ENCODE measurements at regions not wholly inside any gene's neighbourhood (a gene's known extent, or its start where the extent isn't known, plus 50 kb on each side); places are given as distances from the start of the nearest gene placed in this dataset.

DNA sequence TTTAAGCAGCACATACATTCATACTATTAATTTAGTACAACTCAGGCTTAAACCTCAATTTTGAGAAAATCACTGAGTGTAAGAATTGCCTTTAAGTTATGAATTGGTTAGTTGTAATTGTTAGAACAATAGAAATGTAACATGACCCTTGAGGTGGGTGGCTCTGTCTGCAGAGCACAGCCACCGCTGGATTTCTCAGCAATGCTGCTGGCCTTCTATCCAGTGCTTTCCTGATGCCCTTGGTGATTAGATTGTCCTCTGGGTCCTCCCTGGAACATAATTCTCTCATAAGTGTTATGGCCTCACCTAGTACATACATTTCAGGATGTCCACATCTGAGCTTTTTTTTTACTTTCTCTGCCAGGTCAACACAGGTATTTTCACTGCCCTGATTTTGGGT, 213.2 kb downstream of the SLC7A11 start:
- TF ChIP-seq CTCF (conservative IDR thresholded peaks at IDR 0.05 in 1 of 2, IDR thresholded peaks at IDR 0.05 in 1 of 2; ENCODE audit: extremely low read depth in 1 of 2, insufficient read depth in 1 of 2, low read depth in 1 of 2, low read length in 2 of 2) (no peak), EZH2 (IDR thresholded peaks at IDR 0.05; ENCODE audit: borderline replicate concordance, low read length) (no peak)
